ENCODE measurements at regions not wholly inside any gene's neighbourhood (a gene's known extent, or its start where the extent isn't known, plus 50 kb on each side); places are given as distances from the start of the nearest gene placed in this dataset.
"Not testable (repeated sequence)": the region's sequence is repeated elsewhere in the genome, so short reads cannot be mapped to it uniquely, and the experiment has no call there.

DNA sequence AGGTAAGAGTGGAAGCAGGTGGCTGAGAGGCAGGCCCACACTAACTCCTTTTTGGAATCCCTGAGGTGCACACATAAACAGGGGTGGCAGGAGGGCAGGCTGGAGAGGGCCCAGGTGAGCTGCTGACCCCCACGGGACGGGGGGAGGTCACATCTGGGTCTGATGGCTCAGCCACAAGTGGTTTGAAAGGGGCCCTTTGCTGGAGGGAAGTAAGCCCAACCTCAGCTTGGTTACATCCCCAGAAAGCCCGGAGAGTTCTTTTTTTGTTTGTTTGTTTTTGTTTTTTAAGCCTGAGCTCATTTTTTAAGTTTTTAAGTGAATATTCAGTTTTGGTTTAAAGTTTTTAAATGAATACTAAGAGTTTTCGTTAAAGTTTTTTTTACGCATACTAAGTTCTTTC, 72.8 kb upstream of the CUX1 start:
- DNase-seq = no peak

- DNase-seq = no peak
Observed at GRCh38 chr7:101746314-101746713, 71.1 kb upstream of the CUX1 start.

DNA sequence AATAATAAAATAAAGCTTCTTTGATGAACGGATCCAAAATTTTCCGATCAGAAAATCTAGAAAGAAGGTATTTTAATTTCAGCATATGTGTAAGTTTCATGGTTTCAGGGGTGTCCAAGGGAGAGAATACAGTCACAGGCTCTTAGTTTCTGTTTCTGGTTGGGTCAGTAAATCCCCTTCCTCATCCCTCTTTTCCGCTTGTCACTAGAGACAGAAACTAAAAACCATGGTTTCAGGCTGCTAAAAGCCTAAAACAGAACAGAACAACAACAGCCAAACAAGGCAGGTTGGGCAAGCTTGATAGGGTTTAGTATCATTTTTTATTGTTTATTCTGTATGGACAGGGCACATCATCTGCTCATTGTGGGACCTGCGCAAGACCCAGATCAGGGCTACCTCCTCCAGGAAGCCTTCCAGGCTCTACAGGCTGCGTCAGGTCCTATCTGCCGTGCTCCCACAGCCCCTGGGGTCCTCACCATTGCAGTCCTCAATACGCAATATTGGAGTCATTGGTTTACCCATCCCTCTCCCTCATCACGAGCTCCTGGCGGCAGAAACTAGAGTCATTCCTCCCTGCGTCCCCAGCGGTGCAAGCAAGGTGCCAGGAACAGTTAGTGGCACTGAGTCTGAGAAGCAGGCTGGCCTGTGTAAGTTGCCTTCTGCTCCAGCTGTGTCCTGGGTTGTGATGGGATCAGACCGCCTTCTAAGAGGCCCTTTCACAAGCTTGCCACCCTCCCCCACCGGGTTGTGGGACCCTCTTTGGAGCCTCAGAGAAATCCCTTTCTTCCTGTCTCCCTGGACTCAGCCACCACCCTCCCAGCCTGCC, 70.2 kb upstream of the CUX1 start:
- no peak for DNase-seq

DNA sequence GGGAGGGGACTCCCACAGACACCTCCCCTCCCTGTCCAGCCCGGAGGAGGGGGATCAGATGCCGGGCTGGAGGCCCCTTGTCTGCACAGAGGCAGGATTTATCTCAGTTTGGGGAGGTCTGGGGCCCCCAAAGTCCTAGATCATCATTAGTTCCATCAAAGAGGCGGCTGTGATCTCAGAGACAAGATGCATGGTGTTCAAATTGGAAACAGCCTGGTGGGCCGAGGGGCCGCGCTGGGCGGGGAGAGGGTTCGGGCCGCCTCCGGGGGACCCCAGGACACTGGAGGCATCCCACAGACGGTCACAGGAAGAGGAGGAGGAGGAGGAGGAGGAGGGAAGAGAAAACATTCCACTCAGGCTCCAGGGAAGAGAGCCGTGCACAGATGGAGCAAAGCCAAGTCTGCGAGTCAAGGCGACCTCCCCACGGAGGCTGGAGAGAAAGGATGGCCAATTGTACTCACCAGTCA, 69.5 kb upstream of the CUX1 start:
- DNase-seq = no peak

DNA sequence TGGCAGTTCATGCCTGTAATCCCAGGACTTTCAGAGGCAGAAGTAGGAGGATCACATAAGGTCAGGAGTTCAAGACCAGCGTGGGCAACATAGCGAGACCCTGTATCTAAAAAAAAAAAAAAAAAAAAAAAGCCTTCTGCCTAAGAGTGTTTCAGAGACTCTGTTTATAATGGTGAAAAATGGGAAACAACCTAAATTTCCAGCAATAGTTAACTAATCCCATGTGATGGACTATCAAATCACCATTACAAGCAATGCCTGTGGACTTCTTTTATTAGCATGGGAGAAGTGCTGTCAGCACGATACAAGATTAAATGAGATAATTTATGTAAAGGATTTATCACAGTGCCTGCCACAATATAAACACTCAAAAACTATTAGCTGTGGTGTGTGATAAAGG, 67.5 kb upstream of the CUX1 start:
- no peak for DNase-seq

- no peak for DNase-seq
Observed at GRCh38 chr7:101753316-101753715, 64.1 kb upstream of the CUX1 start.

- DNase-seq = peak; percentile 6
Observed at GRCh38 chr7:101754424-101755159, 62.8 kb upstream of the CUX1 start.

GRCh38 chr7:101757879-101758278, 59.5 kb upstream of the CUX1 start:
- no peak for DNase-seq

- not testable (repeated sequence) for DNase-seq
Observed at GRCh38 chr7:101758519-101758918, 58.9 kb upstream of the CUX1 start.

- DNase-seq = no peak
Observed at GRCh38 chr7:101764221-101764620, 53.2 kb upstream of the CUX1 start.

DNA sequence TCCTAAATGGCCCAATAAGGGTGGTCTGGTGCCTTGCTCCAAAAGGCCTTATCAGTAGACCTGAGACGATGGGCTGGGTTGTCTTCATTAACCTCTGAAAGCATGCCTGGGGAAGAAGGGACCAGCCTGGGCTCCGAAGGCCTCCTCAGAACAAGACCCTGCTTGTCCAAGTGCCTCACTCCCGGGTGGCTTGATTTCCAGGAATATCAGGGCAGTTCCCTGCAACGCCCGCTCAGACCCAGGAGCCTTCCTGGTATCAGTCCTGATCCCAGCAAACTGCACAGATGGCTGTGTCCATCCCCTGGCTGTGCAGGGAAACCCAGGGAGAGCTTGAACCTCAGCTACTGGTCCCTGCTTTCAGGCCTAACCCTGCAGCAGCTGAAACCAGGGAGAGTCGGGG, 49.9 kb upstream of the CUX1 start:
- DNase-seq = no peak
